Endothelial cell of umbilical vein (primary cell): ENCODE measurements at regions not wholly inside any gene's neighbourhood (a gene's known extent, or its start where the extent isn't known, plus 50 kb on each side); places are given as distances from the start of the nearest gene placed in this dataset.

Source experiments
- BruUV-seq: library from RNA; stranded (reverse); fragments of 400-500 nt; replicated peaks from 2 replicates; lab custom pipeline; 2021; lab: Mats Ljungman, UMichigan
- CTCF ChIA-PET: fragments of 300-600, 350-600 bp; sonication (Branson Sonifier 250); formaldehyde crosslinking; loops from one replicate; lab custom pipeline; 2021; ENCODE audit warnings: antibody characterized with exemption, inconsistent platforms; lab: Charles Lee
- POLR2A ChIA-PET: fragments of 300-600, 350-600 bp; sonication (Branson Sonifier 250); formaldehyde crosslinking; loops from one replicate; lab custom pipeline; 2021; ENCODE audit warnings: antibody characterized with exemption, inconsistent platforms; lab: Charles Lee
- DNase-seq: peaks from one replicate; pipeline ENCODE4 v3.0.0-alpha.2; 2011; ENCODE audit warnings: low read depth, low spot score
- FAIRE-seq: peaks from 2 replicates; lab custom pipeline; 2011; peaks lifted over from hg19 to GRCh38; lab: Jason Lieb, UNC
- H2AFZ ChIP-seq: 2 replicates; pipeline ENCODE4 v1.6.0; 2012; ENCODE audit warnings: low read depth, low read length, control low read depth, inconsistent platforms
- H3K27ac ChIP-seq: 2 replicates; pipeline ENCODE4 v1.5.1; 2011; ENCODE audit warnings: low read depth, mild to moderate bottlenecking, control low read depth, low read length, moderate library complexity; ENCODE audit not compliant: insufficient read depth
- H3K27me3 ChIP-seq, 2 experiments: 2 replicates each; pipeline versions ENCODE4 v1.6.0 to v1.6.1; 2011; ENCODE audit warnings: low read length in 2 of 2, mixed read lengths in 1 of 2; ENCODE audit not compliant: control insufficient read depth in 2 of 2, insufficient read depth in 2 of 2
- H3K36me3 ChIP-seq, 2 experiments: 2 replicates in 1 of 2; 3 replicates in 1 of 2; pipeline ENCODE4 v1.5.1; 2011; ENCODE audit warnings: low read length in 2 of 2, mild to moderate bottlenecking in 1 of 2, moderate library complexity in 1 of 2; ENCODE audit not compliant: control insufficient read depth in 2 of 2, insufficient read depth in 2 of 2; ENCODE audit errors: extremely low read depth in 1 of 2
- H3K4me1 ChIP-seq: 3 replicates; pipeline ENCODE4 v1.5.1; 2011; ENCODE audit warnings: mild to moderate bottlenecking, low read length; ENCODE audit not compliant: control insufficient read depth, insufficient read depth; ENCODE audit errors: extremely low read depth
- H3K4me2 ChIP-seq: 2 replicates; pipeline ENCODE4 v1.6.1; 2011; ENCODE audit warnings: low read length, control low read depth, mixed read lengths; ENCODE audit not compliant: insufficient read depth
- H3K4me3 ChIP-seq, 3 experiments: fragments of 200-600 bp in 1 of 3; sonication (generic), shearing (Covaris generic) in 1 of 3; replicated peaks in 1 of 3; 2 replicates each; pipeline ENCODE4 v1.5.1; 2011 to 2016; ENCODE audit warnings: control low read depth in 3 of 3, low read length in 3 of 3, mild to moderate bottlenecking in 2 of 3, inconsistent platforms in 1 of 3, low read depth in 1 of 3, moderate library complexity in 1 of 3; ENCODE audit not compliant: insufficient read depth in 1 of 3
- H3K79me2 ChIP-seq: 2 replicates; pipeline ENCODE4 v1.6.0; 2012; ENCODE audit warnings: low read length, inconsistent platforms; ENCODE audit not compliant: control insufficient read depth, insufficient read depth
- H3K9ac ChIP-seq: replicated peaks from 2 replicates; pipeline ENCODE3; 2011; ENCODE audit warnings: low read length, control low read depth; ENCODE audit not compliant: insufficient read depth; ENCODE audit errors: extremely low read depth
- H3K9me1 ChIP-seq: replicated peaks from 3 replicates; pipeline ENCODE4 v1.6.0; 2011; ENCODE audit warnings: mild to moderate bottlenecking, low read length; ENCODE audit not compliant: control insufficient read depth, insufficient read depth; ENCODE audit errors: extremely low read depth
- H3K9me3 ChIP-seq: replicated peaks from 2 replicates; pipeline ENCODE4 v1.5.1; 2012; ENCODE audit warnings: low read length, inconsistent platforms; ENCODE audit not compliant: control insufficient read depth, insufficient read depth
- H4K20me1 ChIP-seq: replicated peaks from 2 replicates; pipeline ENCODE3; 2011; ENCODE audit warnings: mild to moderate bottlenecking, low read length; ENCODE audit not compliant: control insufficient read depth, insufficient read depth; ENCODE audit errors: extremely low read depth
- EZH2 ChIP-seq: IDR thresholded peaks from 2 replicates; pipeline ENCODE4 v1.6.1; 2012; ENCODE audit warnings: borderline replicate concordance, low read depth, mild to moderate bottlenecking, moderate library complexity, low read length, inconsistent platforms; ENCODE audit not compliant: severe bottlenecking
- GATA2 ChIP-seq: IDR thresholded peaks from 2 replicates; pipeline ENCODE4 v1.7.0; 2011; ENCODE audit warnings: low read depth, mild to moderate bottlenecking, moderate library complexity, mixed read lengths, low read length; ENCODE audit not compliant: insufficient read length, insufficient read depth
- JUN ChIP-seq: IDR thresholded peaks from 2 replicates; pipeline ENCODE4 v1.6.1; 2011; ENCODE audit warnings: borderline replicate concordance, low read depth; ENCODE audit not compliant: insufficient read length, insufficient read depth
- MAX ChIP-seq: IDR thresholded peaks from 2 replicates; pipeline ENCODE4 v1.6.1; 2011; ENCODE audit not compliant: insufficient read depth, insufficient read length
- MYC ChIP-seq: IDR thresholded peaks from one replicate; pipeline ENCODE4 v1.6.1; 2011; ENCODE audit warnings: mild to moderate bottlenecking, low read depth, low read length
- POLR2AphosphoS5 ChIP-seq: IDR thresholded peaks from 2 replicates; pipeline ENCODE4 v1.6.1; 2012; ENCODE audit warnings: low read depth, mild to moderate bottlenecking, control low read depth, low read length, moderate library complexity; ENCODE audit not compliant: insufficient read depth
- dilution Hi-C: fragments of 300-500 bp; cut with MboI; formaldehyde crosslinking; loops from one replicate; pipeline ENCODE4 v1.15.0; 2019; ENCODE audit warnings: low sequenced_read_pairs; ENCODE audit not compliant: extremely low pct_ligation_motif_present
- intact Hi-C: fragments of 100-400 bp; cut with micrococcal nuclease; formaldehyde crosslinking; loops from one replicate; pipeline ENCODE4 v1.10.0; 2022

GRCh38 chr6:101241442-101241841 lies 152.1 kb upstream of the GRIK2 start:
- POLR2A ChIA-PET, result no interaction called here
- BruUV-seq, result no TSS peak
- no peaks in the 10 kb centered on the region for H3K79me2 ChIP-seq

DNA sequence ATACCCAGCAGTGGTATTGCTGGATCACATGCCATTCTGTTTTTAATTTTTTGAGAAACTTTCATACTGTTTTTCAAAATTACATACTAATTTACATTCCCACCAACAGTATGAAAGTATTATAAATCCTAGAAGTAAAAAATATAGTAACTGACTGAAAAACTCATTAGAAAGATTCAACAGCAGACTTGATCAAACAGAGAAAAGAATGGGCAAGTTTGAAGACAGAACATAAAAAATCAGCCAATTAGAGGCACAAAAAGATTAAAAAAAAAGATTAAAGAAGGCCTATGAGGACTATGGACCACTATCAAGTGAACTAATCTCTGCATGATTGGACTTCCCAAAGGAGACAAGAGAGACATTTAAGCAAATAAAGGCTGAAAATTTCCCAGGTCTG lies 144.0 kb upstream of the GRIK2 start:
- H3K4me3 ChIP-seq, result no peak overlapping the region
- dilution Hi-C loops (no loop called here), intact Hi-C loops (no loop called here)
- no peaks in the 10 kb centered on the region for H3K9me3 ChIP-seq
- BruUV-seq, result no TSS peak
- H3K9ac ChIP-seq, result no peak overlapping the region
- no peak overlapping the region for H2AFZ ChIP-seq
- ChIA-PET POLR2A (no interaction called here), CTCF (no interaction called here)
- no peak overlapping the region for H3K27ac ChIP-seq
- no peak for DNase-seq
- no peaks in the 10 kb centered on the region for H3K27me3 ChIP-seq
- no peaks in the 10 kb centered on the region for H4K20me1 ChIP-seq
- no peaks in the 10 kb centered on the region for H3K9me1 ChIP-seq
- no peaks in the 10 kb centered on the region for H3K36me3 ChIP-seq
- no peak overlapping the region for H3K4me2 ChIP-seq
- TF ChIP-seq MAX, result no peak
- no peaks in the 10 kb centered on the region for H3K4me1 ChIP-seq
- no peaks in the 10 kb centered on the region for H3K79me2 ChIP-seq
- no peak for FAIRE-seq

More at GRCh38 chr6:101241442-101241841, 152.1 kb upstream of the GRIK2 start:
- Histone ChIP-seq H3K4me2 (no peak overlapping the region), H3K4me1 (no peaks in the 10 kb centered on the region), H3K27me3 (no peaks in the 10 kb centered on the region), H3K4me3 (no peak overlapping the region), H3K9me3 (no peaks in the 10 kb centered on the region), H2AFZ (no peak overlapping the region), H3K9me1 (no peaks in the 10 kb centered on the region), H3K36me3 (no peaks in the 10 kb centered on the region), H3K27ac (no peak overlapping the region), H4K20me1 (no peaks in the 10 kb centered on the region), H3K9ac (no peak overlapping the region)
- FAIRE-seq (no peak), DNase-seq (no peak)
- intact Hi-C loops (no loop called here), dilution Hi-C loops (no loop called here)
- TF ChIP-seq EZH2 (no peak), MYC (no peak), JUN (no peak), GATA2 (no peak), POLR2AphosphoS5 (no peak)
- CTCF ChIA-PET, result no interaction called here
